Activated CD8-positive, alpha-beta T cell treated with anti-CD3 and anti-CD28 coated beads for 36 hours (primary cell): ENCODE measurements at regions not wholly inside any gene's neighbourhood (a gene's known extent, or its start where the extent isn't known, plus 50 kb on each side); places are given as distances from the start of the nearest gene placed in this dataset.

Experiments used
- ATAC-seq: fragments of 200-7000 bp; cut with Tn5 transposase; one replicate; pipeline ENCODE4 v1.10.0; 2021; ENCODE audit warnings: mild to moderate bottlenecking, moderate library complexity
- CTCF ChIA-PET: fragments of 350-600 bp; sonication (Branson Sonifier 250); formaldehyde crosslinking; loops from one replicate; lab custom pipeline; 2021; ENCODE audit warnings: antibody characterized with exemption; lab: Charles Lee
- POLR2A ChIA-PET: fragments of 350-600 bp; sonication (Branson Sonifier 250); formaldehyde crosslinking; loops from one replicate; lab custom pipeline; 2021; ENCODE audit warnings: antibody characterized with exemption; lab: Charles Lee
- DNase-seq: peaks from one replicate; pipeline ENCODE4 v3.0.0-alpha.2; 2020
- H3K27ac Mint-ChIP-seq: one replicate; pipeline ENCODE4 v1.8.0; 2021; ENCODE audit warnings: mild to moderate bottlenecking, mixed read lengths
- H3K27me3 Mint-ChIP-seq: one replicate; pipeline ENCODE4 v1.8.0; 2021; ENCODE audit warnings: mixed read lengths
- H3K36me3 Mint-ChIP-seq: one replicate; pipeline ENCODE4 v1.8.0; 2021; ENCODE audit warnings: low read depth, mixed read lengths
- H3K4me1 Mint-ChIP-seq: one replicate; pipeline ENCODE4 v1.8.0; 2021; ENCODE audit warnings: low read depth, mixed read lengths
- H3K4me3 Mint-ChIP-seq: one replicate; pipeline ENCODE4 v1.8.0; 2021; ENCODE audit warnings: mild to moderate bottlenecking, moderate library complexity, mixed read lengths
- H3K9me3 Mint-ChIP-seq: one replicate; pipeline ENCODE4 v1.8.0; 2021; ENCODE audit warnings: mixed read lengths
- intact Hi-C: fragments of 100-400 bp; cut with micrococcal nuclease; formaldehyde crosslinking; loops from one replicate; pipeline ENCODE4 v1.10.0; 2022
- TF ChIP-seq, protein P1 (sequence below): fragments of 200-600 bp; IDR thresholded peaks from one replicate; pipeline ENCODE4 v1.8.0; 2022; ENCODE audit warnings: antibody characterized with exemption, mild to moderate bottlenecking

DNA sequence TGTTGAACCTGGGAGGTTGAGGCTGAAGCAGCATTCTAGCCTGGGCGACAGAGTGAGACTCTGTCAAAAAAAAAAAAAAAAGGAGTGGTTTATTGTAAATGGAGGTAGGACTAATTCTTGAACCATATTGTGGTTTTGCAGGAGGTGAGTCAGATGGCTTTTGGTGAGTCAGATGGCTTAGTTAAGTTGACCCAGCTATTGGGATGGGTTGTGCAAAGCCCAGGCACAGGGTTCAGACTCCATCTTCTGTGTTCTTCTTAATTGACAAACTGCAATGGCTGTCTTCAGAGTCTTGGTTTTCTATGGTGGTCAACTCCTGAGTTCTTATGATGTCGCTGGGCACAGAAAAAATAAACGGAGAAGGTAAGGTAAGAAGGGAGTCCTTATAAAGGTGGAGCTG is 182.7 kb downstream of the ADAMTS15 start:
- Mint-ChIP-seq H3K27ac (no peak overlapping the region), H3K27me3 (peaks cover 5% of the 10 kb centered on the region), H3K9me3 (no peaks in the 10 kb centered on the region), H3K4me1 (no peaks in the 10 kb centered on the region), H3K4me3 (no peak overlapping the region), H3K36me3 (no peaks in the 10 kb centered on the region)
- ChIA-PET CTCF (no interaction called here), POLR2A (no interaction called here)
- TF ChIP-seq, protein P1, sequence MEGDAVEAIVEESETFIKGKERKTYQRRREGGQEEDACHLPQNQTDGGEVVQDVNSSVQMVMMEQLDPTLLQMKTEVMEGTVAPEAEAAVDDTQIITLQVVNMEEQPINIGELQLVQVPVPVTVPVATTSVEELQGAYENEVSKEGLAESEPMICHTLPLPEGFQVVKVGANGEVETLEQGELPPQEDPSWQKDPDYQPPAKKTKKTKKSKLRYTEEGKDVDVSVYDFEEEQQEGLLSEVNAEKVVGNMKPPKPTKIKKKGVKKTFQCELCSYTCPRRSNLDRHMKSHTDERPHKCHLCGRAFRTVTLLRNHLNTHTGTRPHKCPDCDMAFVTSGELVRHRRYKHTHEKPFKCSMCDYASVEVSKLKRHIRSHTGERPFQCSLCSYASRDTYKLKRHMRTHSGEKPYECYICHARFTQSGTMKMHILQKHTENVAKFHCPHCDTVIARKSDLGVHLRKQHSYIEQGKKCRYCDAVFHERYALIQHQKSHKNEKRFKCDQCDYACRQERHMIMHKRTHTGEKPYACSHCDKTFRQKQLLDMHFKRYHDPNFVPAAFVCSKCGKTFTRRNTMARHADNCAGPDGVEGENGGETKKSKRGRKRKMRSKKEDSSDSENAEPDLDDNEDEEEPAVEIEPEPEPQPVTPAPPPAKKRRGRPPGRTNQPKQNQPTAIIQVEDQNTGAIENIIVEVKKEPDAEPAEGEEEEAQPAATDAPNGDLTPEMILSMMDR, result no peak
- peak; percentile 85 for ATAC-seq
- DNase-seq, result peak; percentile 30
- intact Hi-C loops, result no loop called here

DNA sequence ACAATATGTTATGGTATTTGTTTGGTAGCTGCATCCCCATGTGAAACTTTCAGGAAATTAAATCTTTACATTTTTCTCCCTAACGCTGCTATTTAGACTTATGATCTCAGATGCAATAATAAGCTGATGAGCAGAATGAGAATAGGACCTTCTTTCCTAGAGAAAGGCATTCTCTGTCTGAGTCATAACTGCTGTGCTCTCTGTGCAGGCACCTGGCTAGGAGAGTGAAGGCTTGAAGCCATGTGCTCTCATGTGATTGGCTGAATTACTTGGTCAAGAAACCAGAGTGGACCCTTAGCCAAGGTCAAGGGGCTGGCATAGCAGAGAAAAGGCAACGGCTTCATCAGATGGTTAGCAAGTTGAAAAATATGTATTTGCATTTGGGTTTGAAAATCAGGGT is 185.0 kb downstream of the ADAMTS15 start:
- DNase-seq, result no peak
- Mint-ChIP-seq H3K4me3 (no peak overlapping the region), H3K9me3 (no peaks in the 10 kb centered on the region), H3K27me3 (peaks cover 4% of the 10 kb centered on the region), H3K27ac (no peak overlapping the region), H3K36me3 (no peaks in the 10 kb centered on the region), H3K4me1 (no peaks in the 10 kb centered on the region)
- ATAC-seq, result no peak
- CTCF ChIA-PET, result no interaction called here
- POLR2A ChIA-PET, result no interaction called here
- TF ChIP-seq, protein P1, result no peak
- intact Hi-C loops, result no loop called here

DNA sequence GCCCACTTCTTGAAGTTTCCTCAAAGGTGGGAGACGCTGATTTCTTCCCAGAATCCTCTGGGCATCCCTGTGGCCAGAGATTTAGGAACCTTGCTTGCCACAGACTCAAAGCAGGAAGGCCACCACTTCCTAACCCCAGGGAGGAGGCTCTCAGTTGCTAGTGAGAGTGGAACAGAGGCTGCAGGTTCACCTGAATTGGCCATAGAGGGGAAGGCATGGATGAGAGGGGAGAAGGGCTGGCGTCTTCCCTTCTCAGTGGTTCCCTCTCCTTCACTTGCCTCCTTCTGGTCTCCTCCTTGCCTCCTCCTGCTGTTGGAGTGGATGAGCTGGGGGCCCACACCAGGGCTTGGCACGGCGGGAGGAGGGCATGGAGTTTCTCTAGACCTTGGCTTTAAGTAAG is 185.7 kb downstream of the ADAMTS15 start:
- ATAC-seq (no peak), DNase-seq (no peak)
- Mint-ChIP-seq H3K36me3 (no peaks in the 10 kb centered on the region), H3K9me3 (no peaks in the 10 kb centered on the region), H3K27me3 (peaks cover 4% of the 10 kb centered on the region), H3K27ac (no peak overlapping the region), H3K4me3 (no peak overlapping the region), H3K4me1 (no peaks in the 10 kb centered on the region)
- intact Hi-C loops, result no loop called here
- TF ChIP-seq, protein P1, result no peak
- ChIA-PET POLR2A (no interaction called here), CTCF (no interaction called here)

DNA sequence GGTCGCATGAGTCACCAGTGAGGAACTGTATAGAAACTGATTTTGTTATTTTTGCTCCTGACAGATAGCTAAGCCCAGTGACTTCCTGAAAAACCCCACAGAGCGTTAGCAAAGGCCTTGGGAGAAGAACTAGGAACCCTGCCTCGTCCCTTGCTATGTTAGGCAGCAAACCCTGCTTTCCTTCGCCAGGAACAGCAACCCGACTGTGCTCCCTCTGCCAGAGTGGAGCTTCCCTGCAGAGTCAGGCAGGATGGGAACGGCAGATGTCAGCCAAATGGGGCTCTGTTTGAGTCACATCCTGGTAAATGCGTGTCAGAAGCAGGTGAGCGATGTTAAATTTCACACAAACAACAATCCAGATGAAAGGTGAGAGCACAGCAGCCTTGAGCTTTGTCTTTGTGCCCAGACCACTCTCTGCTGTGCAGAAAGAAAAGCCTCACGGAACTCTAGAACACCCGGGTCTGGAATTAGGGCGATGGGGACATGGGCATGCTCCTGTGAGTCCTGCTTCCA is 186.6 kb downstream of the ADAMTS15 start:
- H3K4me3 Mint-ChIP-seq, result no peak overlapping the region
- no peak overlapping the region for H3K27ac Mint-ChIP-seq
- no peaks in the 10 kb centered on the region for H3K4me1 Mint-ChIP-seq
- ChIA-PET POLR2A (no interaction called here), CTCF (no interaction called here)
- intact Hi-C loops, result no loop called here
- H3K27me3 Mint-ChIP-seq, result peaks cover 4% of the 10 kb centered on the region
- H3K36me3 Mint-ChIP-seq, result no peaks in the 10 kb centered on the region
- H3K9me3 Mint-ChIP-seq, result no peaks in the 10 kb centered on the region
- ATAC-seq (no peak), DNase-seq (no peak)
- TF ChIP-seq, protein P1, result no peak

DNA sequence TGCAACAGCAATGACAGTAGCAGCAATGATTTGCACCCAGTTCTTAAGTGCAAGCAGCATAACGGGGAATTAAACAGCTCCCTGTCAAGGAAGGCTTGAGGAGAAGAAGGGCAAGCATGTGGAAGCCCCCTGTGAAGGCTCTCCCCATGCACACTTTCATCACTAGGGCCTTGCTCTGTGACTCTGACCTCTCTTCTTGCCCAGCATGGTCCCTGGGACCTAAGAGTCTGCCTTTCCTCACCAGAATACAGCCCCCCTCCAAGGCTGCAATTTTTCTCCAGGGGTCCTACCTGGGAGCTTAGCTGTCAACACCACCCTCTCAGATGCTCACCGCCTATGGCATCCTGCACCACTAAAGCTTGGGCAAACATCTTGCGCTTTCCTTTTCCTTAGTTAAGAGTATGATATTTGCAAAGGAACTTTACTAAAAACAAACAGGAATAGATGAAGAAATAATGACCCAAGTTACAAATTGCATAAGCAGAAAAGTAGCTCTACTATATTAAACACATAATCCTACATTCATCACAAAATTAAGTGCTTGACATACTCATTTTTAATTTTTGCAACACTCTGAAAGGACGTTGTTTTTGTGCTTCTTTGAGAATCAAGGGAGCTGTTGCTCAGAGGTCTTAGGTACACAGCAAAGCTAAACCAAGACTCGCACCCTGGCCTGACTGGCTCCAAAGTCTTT is 187.6 kb downstream of the ADAMTS15 start:
- CTCF ChIA-PET, result interaction anchor here (1.2 to 1.5 kb wide), 2 partner anchors 201 to 226 kb away, joined by 3 to 4 read pairs; no protein-coding TSS in a partner anchor
- intact Hi-C loops, result no loop called here
- Mint-ChIP-seq H3K27ac (no peak overlapping the region), H3K4me1 (no peaks in the 10 kb centered on the region), H3K36me3 (no peaks in the 10 kb centered on the region), H3K27me3 (peaks cover 4% of the 10 kb centered on the region), H3K4me3 (no peak overlapping the region), H3K9me3 (no peaks in the 10 kb centered on the region)
- no peak for ATAC-seq
- POLR2A ChIA-PET, result no interaction called here
- no peak for DNase-seq
- TF ChIP-seq, protein P1, result no peak
